GM19372 (cell line): ENCODE measurements at regions not wholly inside any gene's neighbourhood (a gene's known extent, or its start where the extent isn't known, plus 50 kb on each side); places are given as distances from the start of the nearest gene placed in this dataset.

ENCODE experiments used
- ATAC-seq: cut with Tn5 transposase; IDR thresholded peaks from one replicate; pipeline ENCODE4 v1.9.1; 2021; ENCODE audit warnings: mild to moderate bottlenecking, low read depth, moderate library complexity; ENCODE audit not compliant: unreplicated experiment

DNA sequence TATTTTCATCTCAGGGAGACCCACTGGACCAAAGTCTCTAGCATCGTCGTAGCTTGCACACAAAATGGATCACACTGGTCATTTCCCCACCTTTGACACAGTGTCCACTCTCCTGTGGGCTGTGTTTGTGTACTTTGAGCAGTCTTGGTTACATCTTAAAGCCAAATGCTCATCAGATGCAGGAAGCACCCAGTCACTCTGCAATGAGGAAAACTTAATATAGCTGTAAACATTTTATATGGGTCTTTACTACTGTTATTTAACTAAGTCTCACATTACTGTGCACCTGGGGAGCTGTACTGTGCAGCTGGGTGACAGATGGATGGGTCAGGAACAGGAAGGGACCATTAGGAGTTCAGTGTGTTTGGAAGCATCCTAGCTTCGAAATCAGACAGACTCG lies 109.0 kb upstream of the CXCR4 start:
- ATAC-seq, result no peak

DNA sequence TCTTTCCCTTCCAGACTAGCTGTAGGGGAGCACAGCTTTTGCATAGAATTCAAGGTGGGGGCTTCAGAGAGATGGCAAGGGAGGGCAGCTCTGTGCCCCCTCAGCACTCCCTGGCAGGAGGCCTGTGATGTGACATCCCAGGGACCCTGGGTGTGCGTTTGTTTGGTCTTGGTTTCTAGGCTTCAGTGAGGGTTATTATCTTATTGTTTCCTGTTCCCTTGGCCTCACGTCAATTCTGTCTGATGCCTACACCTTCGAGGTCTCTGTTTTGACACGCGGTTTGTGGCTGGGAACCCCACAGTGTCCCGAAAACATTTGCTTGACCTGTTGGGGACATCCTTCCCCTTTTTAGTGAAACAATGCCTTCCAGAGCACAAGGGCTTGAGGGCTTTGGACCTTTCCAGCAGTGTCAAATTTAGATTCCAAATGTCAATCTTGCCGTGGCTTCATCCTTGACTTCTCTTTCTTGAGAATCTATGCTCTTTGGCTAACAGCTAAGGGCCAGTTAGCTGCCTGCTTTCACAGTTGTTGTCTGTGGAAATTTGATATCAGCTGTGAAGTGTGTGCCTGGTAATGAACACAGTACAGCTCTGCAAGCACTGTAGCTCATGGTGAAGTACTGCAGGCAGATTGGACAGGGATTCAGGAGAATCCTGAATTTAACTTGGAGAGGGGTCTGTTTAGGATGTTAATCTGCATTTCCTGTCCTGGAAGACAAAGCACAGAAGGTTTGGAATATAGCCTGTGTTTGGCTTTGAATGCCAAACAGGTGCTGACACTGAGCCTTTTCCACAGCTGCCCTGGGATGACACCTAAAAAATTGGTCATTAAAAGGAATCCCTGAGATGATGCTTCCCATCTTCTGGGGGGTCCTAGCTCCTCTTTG lies 108.2 kb upstream of the CXCR4 start:
- no peak for ATAC-seq

- no peak for ATAC-seq
Measured at GRCh38 chr2:136223274-136223673, 105.3 kb upstream of the CXCR4 start.

- ATAC-seq, result no peak
Measured at GRCh38 chr2:136222862-136223261, 104.9 kb upstream of the CXCR4 start.

DNA sequence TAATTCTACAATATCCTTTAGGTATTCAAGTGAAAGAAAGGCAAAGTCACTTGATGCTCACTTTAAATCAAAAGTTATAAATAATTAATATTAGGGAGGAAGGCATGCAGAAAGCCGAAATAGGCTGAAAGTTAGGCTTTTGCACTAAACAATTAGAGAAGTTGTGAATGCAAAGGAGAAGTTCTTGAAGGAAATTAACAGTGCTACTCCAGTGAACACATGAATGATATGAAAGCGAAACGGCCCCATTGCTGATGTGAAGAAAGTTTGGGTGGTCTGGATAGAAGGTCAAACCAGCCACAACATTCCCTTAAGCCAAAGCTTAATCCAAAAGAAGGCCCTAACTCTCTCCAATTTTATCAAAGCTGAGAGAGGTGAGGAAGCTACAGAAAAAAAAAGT lies 103.1 kb upstream of the CXCR4 start:
- no peak for ATAC-seq

DNA sequence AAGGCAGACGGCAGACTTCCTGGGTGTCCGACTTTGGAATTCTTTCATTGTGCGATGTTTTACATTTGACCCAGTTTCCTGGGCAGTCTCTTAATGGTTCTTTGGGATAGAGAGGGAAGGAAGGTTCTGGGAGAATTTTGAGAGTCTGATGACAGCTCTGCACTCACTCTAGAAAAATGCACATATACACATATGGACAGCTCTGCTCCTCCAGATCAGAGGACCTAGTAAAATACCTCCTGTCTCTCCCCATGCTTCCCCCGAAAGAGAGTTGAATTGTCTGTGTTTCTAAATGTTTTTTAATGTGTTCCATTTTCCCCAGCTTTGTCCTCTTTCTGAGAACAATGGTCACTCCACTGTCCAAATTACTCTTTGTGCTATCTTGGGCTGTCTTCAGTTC lies 102.0 kb upstream of the CXCR4 start:
- ATAC-seq, result no peak

DNA sequence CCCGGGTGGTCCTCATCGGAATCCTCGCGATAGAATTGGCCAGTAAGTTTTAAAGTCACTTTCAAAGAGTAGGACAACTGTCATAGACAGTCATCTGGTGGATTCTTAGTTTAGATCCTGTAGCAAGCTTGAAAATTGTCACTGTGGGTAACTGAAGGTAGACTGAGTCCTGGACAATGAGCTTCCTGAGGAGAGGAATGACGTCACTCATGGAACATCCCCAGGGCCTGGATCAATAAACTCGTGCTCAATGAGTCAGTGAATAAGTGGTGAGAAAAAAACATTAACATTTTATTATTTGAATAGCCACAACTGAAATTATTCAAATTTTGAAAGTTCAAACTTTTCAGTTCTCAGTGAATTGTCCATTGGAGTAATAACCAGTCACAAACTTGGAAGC lies 101.4 kb upstream of the CXCR4 start:
- no peak for ATAC-seq

DNA sequence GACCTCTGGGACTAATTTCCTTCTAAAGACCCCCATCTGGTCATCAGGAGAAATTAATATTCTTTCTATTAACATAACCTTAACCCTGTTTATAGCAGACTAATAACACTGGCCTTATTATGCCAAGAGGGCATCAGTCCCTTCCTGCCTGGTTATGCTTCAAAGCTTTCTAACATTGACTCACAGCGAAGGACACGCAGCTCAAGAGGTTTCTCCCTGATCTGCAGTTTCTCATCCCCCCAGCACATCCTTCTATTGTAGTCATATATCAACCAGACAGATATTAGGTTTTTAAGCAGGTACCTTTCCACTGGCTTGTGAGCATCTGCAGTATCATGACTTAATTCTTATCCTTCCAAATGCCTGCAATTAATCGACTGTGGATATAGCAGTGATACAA lies 100.0 kb upstream of the CXCR4 start:
- no peak for ATAC-seq

GRCh38 chr2:136215908-136216472 lies 98.0 kb upstream of the CXCR4 start:
- ATAC-seq, result no peak

GRCh38 chr2:136215449-136215848 lies 97.5 kb upstream of the CXCR4 start:
- no peak for ATAC-seq

- ATAC-seq, result no peak
Measured at GRCh38 chr2:136214307-136215200, 96.6 kb upstream of the CXCR4 start.

- no peak for ATAC-seq
Measured at GRCh38 chr2:136213836-136214235, 95.9 kb upstream of the CXCR4 start.

GRCh38 chr2:136212426-136213378 lies 94.8 kb upstream of the CXCR4 start:
- ATAC-seq, result peak; percentile 55

DNA sequence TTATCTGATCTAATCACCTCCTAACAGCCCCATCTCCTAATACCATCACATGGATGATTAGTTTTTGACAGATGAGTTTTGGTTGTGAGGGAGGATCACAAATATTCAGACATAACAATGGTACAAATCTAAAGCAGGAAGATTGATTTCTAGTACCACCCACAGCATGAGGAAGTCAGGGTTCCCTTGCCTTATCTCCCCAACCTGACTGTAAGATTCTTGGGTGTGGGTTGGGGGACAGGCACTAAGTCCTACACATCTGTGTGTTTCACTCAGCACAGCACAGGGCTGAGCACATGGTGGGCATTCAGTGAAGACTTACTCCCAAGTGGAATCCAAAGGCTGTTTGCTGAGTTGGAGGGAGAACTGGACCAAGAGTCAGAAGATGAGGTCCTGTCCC lies 93.8 kb upstream of the CXCR4 start:
- no peak for ATAC-seq

GRCh38 chr2:136210822-136211221 lies 92.9 kb upstream of the CXCR4 start:
- ATAC-seq, result no peak

- no peak for ATAC-seq
Measured at GRCh38 chr2:136210455-136210805, 92.5 kb upstream of the CXCR4 start.

GRCh38 chr2:136209561-136210454 lies 91.9 kb upstream of the CXCR4 start:
- no peak for ATAC-seq

- ATAC-seq, result no peak
Measured at GRCh38 chr2:136208682-136209420, 90.9 kb upstream of the CXCR4 start.

- peak; percentile 6 for ATAC-seq
Measured at GRCh38 chr2:136207665-136208064, 89.7 kb upstream of the CXCR4 start.
